ENCODE measurements at regions not wholly inside any gene's neighbourhood (a gene's known extent, or its start where the extent isn't known, plus 50 kb on each side); places are given as distances from the start of the nearest gene placed in this dataset.

GRCh38 chr1:57674801-57675200 is 250.9 kb upstream of the DAB1 start:
- TF ChIP-seq CEBPZ (IDR thresholded peaks at IDR 0.05; ENCODE audit: low read depth, low read length) (no peak), POLR2A (IDR thresholded peaks at IDR 0.05; ENCODE audit: low read depth, low read length) (no peak), CTCF (IDR thresholded peaks at IDR 0.05 in 2 of 3, conservative IDR thresholded peaks at IDR 0.05 in 1 of 3; ENCODE audit: control insufficient read depth in 2 of 3, extremely low read depth in 1 of 3, insufficient read depth in 1 of 3, low read depth in 3 of 3, low read length in 3 of 3) (no peak)

All from GM12878 (cell line).